ENCODE measurements at regions not wholly inside any gene's neighbourhood (a gene's known extent, or its start where the extent isn't known, plus 50 kb on each side); places are given as distances from the start of the nearest gene placed in this dataset.

DNA sequence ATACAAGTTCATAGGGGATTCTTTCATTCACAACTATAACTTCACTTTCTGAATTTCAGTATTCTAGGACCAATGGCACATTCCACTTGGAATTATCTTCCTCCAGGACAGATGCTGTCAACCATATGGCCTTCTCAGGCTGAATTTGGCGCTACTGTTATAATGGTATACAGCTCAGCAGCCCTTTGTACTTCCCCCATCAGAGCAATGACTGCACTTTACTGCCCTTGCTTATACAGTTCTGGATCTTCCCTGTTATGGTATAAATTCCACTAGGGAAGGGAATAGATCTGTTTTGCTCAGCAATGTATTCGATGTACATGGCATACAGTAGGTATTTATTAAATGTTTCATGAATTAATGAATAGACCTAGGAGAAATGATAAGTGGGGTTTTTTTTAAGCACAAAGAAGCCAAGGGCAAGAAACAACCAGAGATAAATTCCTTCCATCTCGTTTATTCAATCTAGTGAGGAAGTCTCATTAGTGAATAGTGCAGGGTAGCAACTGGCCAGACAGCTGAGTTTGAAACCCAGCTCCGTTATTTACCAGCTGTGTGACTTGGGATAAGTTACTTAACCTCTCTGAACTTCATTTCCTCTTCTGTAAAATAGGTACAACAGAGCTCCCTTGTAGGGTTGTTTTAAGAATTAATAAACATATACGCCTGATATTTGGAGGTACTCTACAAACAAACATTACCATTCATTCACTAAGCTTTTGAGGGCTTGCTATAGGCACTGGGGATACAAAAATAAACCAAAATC, 97.1 kb upstream of the PRDM1 start:
- no peaks in the 10 kb centered on the region for H3K79me2 ChIP-seq (ENCODE audit: insufficient read depth, low read length)
- H3K9ac ChIP-seq (ENCODE audit: low read length) = no peak overlapping the region
- no peak for FAIRE-seq
- peaks cover 82% of the 10 kb centered on the region for H3K27me3 Mint-ChIP-seq (ENCODE audit: low read depth, unreplicated experiment)
- no peaks in the 10 kb centered on the region for H3K9me3 ChIP-seq (ENCODE audit: insufficient read depth, low read depth, low read length)
- H3K4me1 ChIP-seq (ENCODE audit: insufficient read depth, low read length) = peaks cover 32% of the 10 kb centered on the region
- H3K4me2 ChIP-seq (ENCODE audit: low read length) = no peak overlapping the region
- H2AFZ ChIP-seq (ENCODE audit: low read depth, low read length) = no peak overlapping the region
- no peak for DNase-seq (ENCODE audit: low read depth)
- TF ChIP-seq, protein P1, sequence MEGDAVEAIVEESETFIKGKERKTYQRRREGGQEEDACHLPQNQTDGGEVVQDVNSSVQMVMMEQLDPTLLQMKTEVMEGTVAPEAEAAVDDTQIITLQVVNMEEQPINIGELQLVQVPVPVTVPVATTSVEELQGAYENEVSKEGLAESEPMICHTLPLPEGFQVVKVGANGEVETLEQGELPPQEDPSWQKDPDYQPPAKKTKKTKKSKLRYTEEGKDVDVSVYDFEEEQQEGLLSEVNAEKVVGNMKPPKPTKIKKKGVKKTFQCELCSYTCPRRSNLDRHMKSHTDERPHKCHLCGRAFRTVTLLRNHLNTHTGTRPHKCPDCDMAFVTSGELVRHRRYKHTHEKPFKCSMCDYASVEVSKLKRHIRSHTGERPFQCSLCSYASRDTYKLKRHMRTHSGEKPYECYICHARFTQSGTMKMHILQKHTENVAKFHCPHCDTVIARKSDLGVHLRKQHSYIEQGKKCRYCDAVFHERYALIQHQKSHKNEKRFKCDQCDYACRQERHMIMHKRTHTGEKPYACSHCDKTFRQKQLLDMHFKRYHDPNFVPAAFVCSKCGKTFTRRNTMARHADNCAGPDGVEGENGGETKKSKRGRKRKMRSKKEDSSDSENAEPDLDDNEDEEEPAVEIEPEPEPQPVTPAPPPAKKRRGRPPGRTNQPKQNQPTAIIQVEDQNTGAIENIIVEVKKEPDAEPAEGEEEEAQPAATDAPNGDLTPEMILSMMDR (IDR thresholded peaks at IDR 0.05; ENCODE audit: insufficient read depth, low read depth, low read length) = no peak
- no peak for TF ChIP-seq EZH2 (IDR thresholded peaks at IDR 0.05; ENCODE audit: insufficient read depth, low read length)
- no peak overlapping the region for H3K27ac ChIP-seq (ENCODE audit: low read depth, low read length)
- no peak overlapping the region for H3K4me3 ChIP-seq (ENCODE audit: insufficient read depth, low read depth, low read length)
- no peak overlapping the region for H3K27ac Mint-ChIP-seq (ENCODE audit: unreplicated experiment)
- peaks cover 8% of the 10 kb centered on the region for H3K4me1 Mint-ChIP-seq (ENCODE audit: low read depth, unreplicated experiment)
- no peak overlapping the region for H3K4me3 Mint-ChIP-seq (ENCODE audit: unreplicated experiment)
- peaks cover 2% of the 10 kb centered on the region for H3K9me3 Mint-ChIP-seq (ENCODE audit: unreplicated experiment)
- H3K36me3 Mint-ChIP-seq (ENCODE audit: low read depth, unreplicated experiment) = no peaks in the 10 kb centered on the region
- H4K20me1 ChIP-seq (ENCODE audit: insufficient read depth, low read length) = no peaks in the 10 kb centered on the region
- peaks cover 26% of the 10 kb centered on the region for H3K27me3 ChIP-seq (ENCODE audit: insufficient read depth, low read length)
- H3K36me3 ChIP-seq (ENCODE audit: insufficient read depth, low read length) = no peaks in the 10 kb centered on the region

DNA sequence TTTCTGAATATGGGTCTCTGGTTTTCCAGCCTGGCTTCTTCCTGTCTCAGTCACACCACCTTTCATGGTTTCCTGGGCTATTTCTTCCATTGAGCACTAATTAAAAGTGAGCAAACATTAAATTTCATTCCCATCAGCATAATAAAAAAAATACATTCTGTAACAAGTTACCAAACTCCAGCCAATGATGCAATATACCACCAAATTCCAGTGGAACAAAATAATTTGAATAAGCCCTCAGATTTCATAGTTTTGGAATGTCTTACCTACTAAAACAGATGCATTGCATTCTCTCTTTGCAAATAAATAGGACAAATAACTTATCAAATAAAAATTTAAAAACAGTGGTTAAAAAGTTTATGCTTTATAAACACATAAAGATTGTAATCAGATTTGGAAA, 97.8 kb upstream of the PRDM1 start:
- no peak for FAIRE-seq

More for the DNA sequence above, 97.8 kb upstream of the PRDM1 start:
- no peaks in the 10 kb centered on the region for H3K79me2 ChIP-seq (ENCODE audit: insufficient read depth, low read length)
- peaks cover 19% of the 10 kb centered on the region for H3K27me3 ChIP-seq (ENCODE audit: insufficient read depth, low read length)
- no peaks in the 10 kb centered on the region for H3K36me3 ChIP-seq (ENCODE audit: insufficient read depth, low read length)
- no peak for TF ChIP-seq EZH2 (IDR thresholded peaks at IDR 0.05; ENCODE audit: insufficient read depth, low read length)
- TF ChIP-seq, protein P1 (IDR thresholded peaks at IDR 0.05; ENCODE audit: insufficient read depth, low read depth, low read length) = no peak
- no peaks in the 10 kb centered on the region for H3K9me3 ChIP-seq (ENCODE audit: insufficient read depth, low read depth, low read length)
- no peak overlapping the region for H3K9ac ChIP-seq (ENCODE audit: low read length)
- peaks cover 3% of the 10 kb centered on the region for H3K4me1 Mint-ChIP-seq (ENCODE audit: low read depth, unreplicated experiment)
- no peak for DNase-seq (ENCODE audit: low read depth)
- peaks cover 3% of the 10 kb centered on the region for H3K9me3 Mint-ChIP-seq (ENCODE audit: unreplicated experiment)
- no peak overlapping the region for H3K27ac ChIP-seq (ENCODE audit: low read depth, low read length)
- no peak overlapping the region for H3K27ac Mint-ChIP-seq (ENCODE audit: unreplicated experiment)
- peaks cover 25% of the 10 kb centered on the region for H3K4me1 ChIP-seq (ENCODE audit: insufficient read depth, low read length)
- no peak overlapping the region for H3K4me3 ChIP-seq (ENCODE audit: insufficient read depth, low read depth, low read length)
- H2AFZ ChIP-seq (ENCODE audit: low read depth, low read length) = no peak overlapping the region
- no peak overlapping the region for H3K4me3 Mint-ChIP-seq (ENCODE audit: unreplicated experiment)
- H3K36me3 Mint-ChIP-seq (ENCODE audit: low read depth, unreplicated experiment) = no peaks in the 10 kb centered on the region
- peaks cover 81% of the 10 kb centered on the region for H3K27me3 Mint-ChIP-seq (ENCODE audit: low read depth, unreplicated experiment)
- no peaks in the 10 kb centered on the region for H4K20me1 ChIP-seq (ENCODE audit: insufficient read depth, low read length)
- H3K4me2 ChIP-seq (ENCODE audit: low read length) = no peak overlapping the region
